ENCODE measurements at regions not wholly inside any gene's neighbourhood (a gene's known extent, or its start where the extent isn't known, plus 50 kb on each side); places are given as distances from the start of the nearest gene placed in this dataset.

- ATAC-seq (ENCODE audit: low read depth) (no peak), DNase-seq (ENCODE audit: low spot score) (no peak)
- no peak overlapping the region for H3K27ac ChIP-seq (ENCODE audit: poor library complexity, severe bottlenecking)
- H3K4me3 ChIP-seq (ENCODE audit: severe bottlenecking): no peak overlapping the region
- TF ChIP-seq, protein P1, sequence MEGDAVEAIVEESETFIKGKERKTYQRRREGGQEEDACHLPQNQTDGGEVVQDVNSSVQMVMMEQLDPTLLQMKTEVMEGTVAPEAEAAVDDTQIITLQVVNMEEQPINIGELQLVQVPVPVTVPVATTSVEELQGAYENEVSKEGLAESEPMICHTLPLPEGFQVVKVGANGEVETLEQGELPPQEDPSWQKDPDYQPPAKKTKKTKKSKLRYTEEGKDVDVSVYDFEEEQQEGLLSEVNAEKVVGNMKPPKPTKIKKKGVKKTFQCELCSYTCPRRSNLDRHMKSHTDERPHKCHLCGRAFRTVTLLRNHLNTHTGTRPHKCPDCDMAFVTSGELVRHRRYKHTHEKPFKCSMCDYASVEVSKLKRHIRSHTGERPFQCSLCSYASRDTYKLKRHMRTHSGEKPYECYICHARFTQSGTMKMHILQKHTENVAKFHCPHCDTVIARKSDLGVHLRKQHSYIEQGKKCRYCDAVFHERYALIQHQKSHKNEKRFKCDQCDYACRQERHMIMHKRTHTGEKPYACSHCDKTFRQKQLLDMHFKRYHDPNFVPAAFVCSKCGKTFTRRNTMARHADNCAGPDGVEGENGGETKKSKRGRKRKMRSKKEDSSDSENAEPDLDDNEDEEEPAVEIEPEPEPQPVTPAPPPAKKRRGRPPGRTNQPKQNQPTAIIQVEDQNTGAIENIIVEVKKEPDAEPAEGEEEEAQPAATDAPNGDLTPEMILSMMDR (IDR thresholded peaks at IDR 0.05; ENCODE audit: poor library complexity, severe bottlenecking): no peak
- no peaks in the 10 kb centered on the region for H3K9me3 ChIP-seq (ENCODE audit: severe bottlenecking)
- no peaks in the 10 kb centered on the region for H3K27me3 ChIP-seq (ENCODE audit: insufficient read depth, poor library complexity, severe bottlenecking)
- no peaks in the 10 kb centered on the region for H3K4me1 ChIP-seq (ENCODE audit: insufficient read depth, poor library complexity, severe bottlenecking)
- H3K36me3 ChIP-seq (ENCODE audit: low read depth): no peaks in the 10 kb centered on the region
Measured at GRCh38 chr4:132763465-132763864, 385.6 kb upstream of the PCDH10 start.

DNA sequence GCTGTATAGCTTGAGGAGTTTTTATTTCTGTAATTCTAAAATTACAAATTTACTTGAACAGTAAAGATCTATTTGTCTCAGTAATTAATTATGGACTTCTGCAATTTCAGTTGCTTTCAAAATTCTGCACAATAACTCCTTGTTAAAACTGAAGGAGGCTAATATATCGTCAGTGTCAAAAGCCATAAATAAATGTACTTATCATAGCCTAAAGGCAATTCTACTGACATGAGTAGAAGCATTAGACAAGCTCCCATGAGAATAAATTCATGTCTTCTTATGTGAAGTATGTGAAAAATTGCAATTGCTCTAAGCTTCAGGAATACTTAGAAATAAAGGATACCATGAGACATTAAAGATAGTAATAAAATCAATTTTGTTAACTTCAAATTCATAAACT is 381.2 kb upstream of the PCDH10 start:
- DNase-seq (ENCODE audit: low spot score) (no peak), ATAC-seq (ENCODE audit: low read depth) (no peak)
- no peaks in the 10 kb centered on the region for H3K36me3 ChIP-seq (ENCODE audit: low read depth)
- no peaks in the 10 kb centered on the region for H3K9me3 ChIP-seq (ENCODE audit: severe bottlenecking)
- H3K27me3 ChIP-seq (ENCODE audit: insufficient read depth, poor library complexity, severe bottlenecking): no peaks in the 10 kb centered on the region
- no peak overlapping the region for H3K27ac ChIP-seq (ENCODE audit: poor library complexity, severe bottlenecking)
- no peaks in the 10 kb centered on the region for H3K4me1 ChIP-seq (ENCODE audit: insufficient read depth, poor library complexity, severe bottlenecking)
- TF ChIP-seq, protein P1 (IDR thresholded peaks at IDR 0.05; ENCODE audit: poor library complexity, severe bottlenecking): no peak
- H3K4me3 ChIP-seq (ENCODE audit: severe bottlenecking): no peak overlapping the region

- H3K36me3 ChIP-seq (ENCODE audit: low read depth): no peaks in the 10 kb centered on the region
- DNase-seq (ENCODE audit: low spot score): no peak
- no peak overlapping the region for H3K4me3 ChIP-seq (ENCODE audit: severe bottlenecking)
- TF ChIP-seq, protein P1 (IDR thresholded peaks at IDR 0.05; ENCODE audit: poor library complexity, severe bottlenecking): no peak
- H3K27me3 ChIP-seq (ENCODE audit: insufficient read depth, poor library complexity, severe bottlenecking): no peaks in the 10 kb centered on the region
- ATAC-seq (ENCODE audit: low read depth): no peak
- H3K4me1 ChIP-seq (ENCODE audit: insufficient read depth, poor library complexity, severe bottlenecking): no peaks in the 10 kb centered on the region
- no peak overlapping the region for H3K27ac ChIP-seq (ENCODE audit: poor library complexity, severe bottlenecking)
- no peaks in the 10 kb centered on the region for H3K9me3 ChIP-seq (ENCODE audit: severe bottlenecking)
Measured at GRCh38 chr4:132770776-132771175, 378.3 kb upstream of the PCDH10 start.

GRCh38 chr4:132792310-132792709 is 356.8 kb upstream of the PCDH10 start:
- TF ChIP-seq, protein P1 (IDR thresholded peaks at IDR 0.05; ENCODE audit: poor library complexity, severe bottlenecking): no peak
- no peak overlapping the region for H3K27ac ChIP-seq (ENCODE audit: poor library complexity, severe bottlenecking)
- no peak overlapping the region for H3K4me3 ChIP-seq (ENCODE audit: severe bottlenecking)
- H3K27me3 ChIP-seq (ENCODE audit: insufficient read depth, poor library complexity, severe bottlenecking): no peaks in the 10 kb centered on the region
- no peaks in the 10 kb centered on the region for H3K9me3 ChIP-seq (ENCODE audit: severe bottlenecking)
- H3K36me3 ChIP-seq (ENCODE audit: low read depth): no peaks in the 10 kb centered on the region
- no peak for ATAC-seq (ENCODE audit: low read depth)
- H3K4me1 ChIP-seq (ENCODE audit: insufficient read depth, poor library complexity, severe bottlenecking): no peaks in the 10 kb centered on the region
- no peak for DNase-seq (ENCODE audit: low spot score)

DNA sequence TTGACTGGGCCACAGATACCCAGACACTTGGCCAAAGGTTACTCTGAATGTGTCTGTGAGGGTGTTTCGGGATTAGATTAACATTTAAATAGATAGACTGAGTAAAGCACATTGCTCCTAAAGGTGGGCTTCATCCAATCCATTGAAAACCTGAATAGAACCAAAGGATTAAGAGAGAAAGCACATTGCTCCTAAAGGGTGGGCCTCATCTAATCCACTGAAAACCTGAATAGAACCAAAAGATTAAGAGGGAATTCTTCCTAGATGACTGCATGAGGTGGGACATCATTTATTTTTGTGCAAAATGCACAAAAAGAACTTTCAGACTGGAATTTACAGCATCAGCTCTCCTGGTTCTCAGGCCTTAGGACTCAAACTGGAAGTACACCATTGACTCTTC is 351.2 kb upstream of the PCDH10 start:
- Histone ChIP-seq H3K27me3 (ENCODE audit: insufficient read depth, poor library complexity, severe bottlenecking) (no peaks in the 10 kb centered on the region), H3K27ac (ENCODE audit: poor library complexity, severe bottlenecking) (no peak overlapping the region), H3K4me1 (ENCODE audit: insufficient read depth, poor library complexity, severe bottlenecking) (no peaks in the 10 kb centered on the region), H3K9me3 (ENCODE audit: severe bottlenecking) (no peaks in the 10 kb centered on the region), H3K4me3 (ENCODE audit: severe bottlenecking) (no peak overlapping the region), H3K36me3 (ENCODE audit: low read depth) (no peaks in the 10 kb centered on the region)
- TF ChIP-seq, protein P1 (IDR thresholded peaks at IDR 0.05; ENCODE audit: poor library complexity, severe bottlenecking): no peak
- no peak for DNase-seq (ENCODE audit: low spot score)
- no peak for ATAC-seq (ENCODE audit: low read depth)

Data from RWPE2 (cell line).